ENCODE measurements at regions not wholly inside any gene's neighbourhood (a gene's known extent, or its start where the extent isn't known, plus 50 kb on each side); places are given as distances from the start of the nearest gene placed in this dataset.

DNA sequence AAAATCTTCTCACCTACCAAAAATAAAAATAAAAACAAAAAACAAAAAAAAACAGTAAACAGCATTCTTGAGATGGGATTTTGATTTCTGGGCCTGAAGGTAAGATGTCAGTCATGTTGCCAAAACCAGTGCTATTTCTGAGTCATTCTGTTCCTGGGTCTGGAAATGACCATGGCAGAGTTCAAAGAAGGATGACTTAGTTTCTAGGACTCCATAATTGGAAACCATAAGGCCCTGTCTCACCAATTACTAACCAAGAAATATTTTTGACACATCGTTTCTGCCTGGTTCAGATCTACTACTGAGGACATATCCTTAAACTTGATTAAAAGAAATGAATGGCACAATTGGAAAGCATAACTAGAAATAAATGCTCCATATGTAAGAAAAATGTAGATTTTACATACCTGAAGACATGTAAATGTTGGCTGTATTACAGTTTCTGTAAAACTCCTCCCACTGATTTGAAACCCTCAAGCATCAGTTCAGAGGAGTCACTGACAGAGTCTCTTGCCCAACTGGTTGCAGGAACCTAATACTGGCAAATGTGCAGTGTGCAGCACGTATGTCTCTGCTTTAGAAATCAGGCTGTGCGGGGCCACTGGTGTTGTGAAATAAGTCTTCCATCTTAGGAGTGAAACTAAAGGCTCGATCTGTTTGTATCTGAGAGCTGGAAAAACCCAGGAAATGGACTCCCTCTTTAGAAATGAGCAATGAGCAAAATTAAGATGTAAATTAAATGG lies 84.8 kb upstream of the EGR2 start:
- Histone ChIP-seq H3K27me3 (ENCODE audit: insufficient read depth, low read length) (no peaks in the 10 kb centered on the region), H3K27ac (ENCODE audit: low read length) (no peak overlapping the region), H3K4me3 (ENCODE audit: low read length) (no peak overlapping the region), H3K9ac (ENCODE audit: low read depth, low read length) (no peak overlapping the region), H3K36me3 (ENCODE audit: insufficient read depth, low read depth, low read length) (no peaks in the 10 kb centered on the region), H3K9me3 (ENCODE audit: insufficient read depth, low read depth, low read length) (no peaks in the 10 kb centered on the region), H3K4me1 (ENCODE audit: insufficient read depth, low read length) (peaks cover 4% of the 10 kb centered on the region; the same call in 1 of the 2 replicates)

DNA sequence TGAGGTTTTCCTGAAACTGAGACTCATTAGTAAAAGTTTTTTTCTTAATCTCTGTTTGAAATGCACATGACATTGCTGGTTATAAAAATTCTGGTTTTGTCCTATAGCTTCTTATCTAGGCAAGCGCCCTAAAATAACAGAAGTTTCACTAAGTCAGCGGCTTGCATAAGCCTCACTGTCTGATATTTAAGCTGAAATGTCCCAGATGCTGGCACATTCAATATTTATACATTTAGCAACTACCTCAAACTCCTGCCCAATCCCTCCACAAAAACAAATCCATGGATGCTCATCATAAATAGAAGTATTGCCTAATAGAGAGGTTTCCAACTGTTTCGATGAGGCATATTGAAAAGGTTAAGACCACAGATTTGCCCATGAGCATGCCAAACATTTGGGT lies 83.1 kb upstream of the EGR2 start:
- H3K9ac ChIP-seq (ENCODE audit: low read depth, low read length), result no peak overlapping the region
- no peaks in the 10 kb centered on the region for H3K36me3 ChIP-seq (ENCODE audit: insufficient read depth, low read depth, low read length)
- no peaks in the 10 kb centered on the region for H3K27me3 ChIP-seq (ENCODE audit: insufficient read depth, low read length)
- no peaks in the 10 kb centered on the region for H3K9me3 ChIP-seq (ENCODE audit: insufficient read depth, low read depth, low read length)
- H3K4me1 ChIP-seq (ENCODE audit: insufficient read depth, low read length), result peaks cover 4% of the 10 kb centered on the region; the same call in 1 of the 2 replicates
- H3K27ac ChIP-seq (ENCODE audit: low read length), result no peak overlapping the region
- no peak overlapping the region for H3K4me3 ChIP-seq (ENCODE audit: low read length)

DNA sequence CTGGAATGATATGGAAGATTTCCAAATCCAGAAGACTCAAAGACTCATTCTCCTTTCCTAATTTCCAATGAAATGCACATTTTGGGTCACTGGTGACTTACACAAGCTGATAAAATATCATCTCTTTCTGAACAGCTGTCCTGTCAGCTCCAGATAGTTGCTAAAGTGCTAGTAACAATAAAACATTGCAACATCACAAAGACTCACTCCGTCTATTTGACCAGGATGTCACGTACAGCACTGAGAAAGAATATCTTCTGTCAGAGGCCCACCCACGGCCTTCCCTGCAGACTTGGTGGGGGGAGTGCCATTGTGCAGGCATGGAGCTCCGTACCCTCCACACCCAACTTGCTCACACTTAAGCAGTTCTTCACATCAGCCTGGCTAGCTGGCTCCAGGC lies 78.9 kb upstream of the EGR2 start:
- H3K27ac ChIP-seq (ENCODE audit: low read length), result no peak overlapping the region
- no peaks in the 10 kb centered on the region for H3K27me3 ChIP-seq (ENCODE audit: insufficient read depth, low read length)
- H3K9me3 ChIP-seq (ENCODE audit: insufficient read depth, low read depth, low read length), result no peaks in the 10 kb centered on the region
- no peak overlapping the region for H3K4me3 ChIP-seq (ENCODE audit: low read length)
- peaks cover 2% of the 10 kb centered on the region; the same call in 1 of the 2 replicates for H3K4me1 ChIP-seq (ENCODE audit: insufficient read depth, low read length)
- no peak overlapping the region for H3K9ac ChIP-seq (ENCODE audit: low read depth, low read length)
- H3K36me3 ChIP-seq (ENCODE audit: insufficient read depth, low read depth, low read length), result no peaks in the 10 kb centered on the region

DNA sequence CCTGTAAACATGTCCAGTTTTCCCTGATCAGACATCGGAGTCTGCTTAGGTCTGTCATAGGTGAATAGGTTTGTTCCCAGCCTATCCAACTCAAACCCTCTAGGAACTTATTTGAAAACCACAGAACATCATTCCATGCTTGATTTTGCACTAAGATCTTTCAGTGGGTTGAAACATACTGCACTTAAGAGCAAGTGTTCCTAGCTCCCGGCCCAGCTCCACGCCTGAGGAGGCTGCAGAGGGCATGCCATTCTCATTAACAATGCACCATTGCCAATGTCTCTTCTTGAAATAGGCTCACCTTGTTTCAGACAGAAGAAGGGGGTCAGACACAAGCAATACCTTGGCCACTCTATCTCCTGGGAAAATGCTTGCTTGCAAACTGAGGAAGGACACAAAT lies 78.0 kb upstream of the EGR2 start:
- Histone ChIP-seq H3K27ac (ENCODE audit: low read length) (no peak overlapping the region), H3K4me1 (ENCODE audit: insufficient read depth, low read length) (no peaks in the 10 kb centered on the region), H3K4me3 (ENCODE audit: low read length) (no peak overlapping the region), H3K36me3 (ENCODE audit: insufficient read depth, low read depth, low read length) (no peaks in the 10 kb centered on the region), H3K9me3 (ENCODE audit: insufficient read depth, low read depth, low read length) (no peaks in the 10 kb centered on the region), H3K9ac (ENCODE audit: low read depth, low read length) (no peak overlapping the region), H3K27me3 (ENCODE audit: insufficient read depth, low read length) (no peaks in the 10 kb centered on the region)

DNA sequence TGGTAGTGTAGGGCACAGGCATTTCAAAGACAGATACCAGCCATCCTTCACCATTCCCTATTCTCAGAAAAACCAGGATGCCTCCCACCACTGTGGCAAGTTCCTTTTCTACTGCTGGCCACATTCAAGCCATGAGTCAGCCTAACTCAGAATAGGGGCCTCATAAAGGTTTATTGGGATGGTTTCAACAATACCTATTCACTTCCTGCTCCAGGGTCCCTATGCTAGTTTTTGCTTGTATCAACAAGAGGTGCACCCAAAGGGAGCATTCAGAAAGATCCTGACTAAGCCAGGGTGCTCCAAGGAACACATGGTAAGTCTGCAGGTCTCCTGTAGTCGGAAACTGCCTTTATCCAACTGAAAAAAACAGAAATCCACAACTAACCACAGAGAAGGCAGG lies 76.9 kb upstream of the EGR2 start:
- Histone ChIP-seq H3K9me3 (ENCODE audit: insufficient read depth, low read depth, low read length) (no peaks in the 10 kb centered on the region), H3K27me3 (ENCODE audit: insufficient read depth, low read length) (no peaks in the 10 kb centered on the region), H3K4me3 (ENCODE audit: low read length) (no peak overlapping the region), H3K36me3 (ENCODE audit: insufficient read depth, low read depth, low read length) (no peaks in the 10 kb centered on the region), H3K27ac (ENCODE audit: low read length) (no peak overlapping the region), H3K4me1 (ENCODE audit: insufficient read depth, low read length) (no peaks in the 10 kb centered on the region), H3K9ac (ENCODE audit: low read depth, low read length) (no peak overlapping the region)

DNA sequence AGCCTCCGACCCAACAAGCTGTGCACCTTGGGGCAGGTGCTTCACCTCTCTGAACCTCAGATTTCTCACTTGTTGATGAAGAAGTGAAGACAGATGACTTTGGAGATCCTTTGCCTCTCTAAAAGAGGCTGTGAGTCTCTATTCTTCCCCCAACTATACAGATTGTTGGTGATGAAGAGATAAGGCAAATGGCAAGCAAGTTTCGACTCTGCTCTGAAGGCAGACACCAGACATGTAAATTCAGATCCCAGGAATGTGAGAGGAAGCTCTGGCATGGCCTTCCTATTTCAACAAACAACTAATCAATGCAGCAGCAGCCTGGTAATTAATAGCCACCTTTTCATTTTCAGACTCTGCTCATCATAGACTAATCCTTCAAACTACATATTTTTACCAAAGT lies 74.2 kb upstream of the EGR2 start:
- Histone ChIP-seq H3K4me1 (ENCODE audit: insufficient read depth, low read length) (no peaks in the 10 kb centered on the region), H3K27ac (ENCODE audit: low read length) (no peak overlapping the region), H3K4me3 (ENCODE audit: low read length) (no peak overlapping the region), H3K9me3 (ENCODE audit: insufficient read depth, low read depth, low read length) (no peaks in the 10 kb centered on the region), H3K27me3 (ENCODE audit: insufficient read depth, low read length) (no peaks in the 10 kb centered on the region), H3K9ac (ENCODE audit: low read depth, low read length) (no peak overlapping the region), H3K36me3 (ENCODE audit: insufficient read depth, low read depth, low read length) (no peaks in the 10 kb centered on the region)

DNA sequence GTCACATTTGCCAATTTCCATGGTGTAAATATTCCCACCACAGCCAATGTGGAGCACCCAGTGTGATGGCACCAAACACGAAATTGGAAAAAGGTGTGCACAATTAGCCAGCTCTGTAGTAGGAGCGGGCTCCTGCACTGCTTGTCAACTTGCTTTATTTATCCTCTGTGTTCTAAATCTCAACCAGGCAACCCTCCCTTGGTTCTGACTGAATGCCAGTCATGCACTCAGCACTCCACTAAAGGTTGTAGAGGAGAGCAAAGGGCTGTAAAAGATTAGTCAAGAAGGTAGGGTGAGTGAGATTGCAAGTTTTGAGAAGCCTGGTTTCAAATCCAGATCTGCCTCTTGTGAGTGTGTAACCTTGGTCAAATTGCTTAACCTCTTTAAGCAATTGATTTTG lies 71.5 kb upstream of the EGR2 start:
- Histone ChIP-seq H3K27ac (ENCODE audit: low read length) (no peak overlapping the region), H3K27me3 (ENCODE audit: insufficient read depth, low read length) (no peaks in the 10 kb centered on the region)

DNA sequence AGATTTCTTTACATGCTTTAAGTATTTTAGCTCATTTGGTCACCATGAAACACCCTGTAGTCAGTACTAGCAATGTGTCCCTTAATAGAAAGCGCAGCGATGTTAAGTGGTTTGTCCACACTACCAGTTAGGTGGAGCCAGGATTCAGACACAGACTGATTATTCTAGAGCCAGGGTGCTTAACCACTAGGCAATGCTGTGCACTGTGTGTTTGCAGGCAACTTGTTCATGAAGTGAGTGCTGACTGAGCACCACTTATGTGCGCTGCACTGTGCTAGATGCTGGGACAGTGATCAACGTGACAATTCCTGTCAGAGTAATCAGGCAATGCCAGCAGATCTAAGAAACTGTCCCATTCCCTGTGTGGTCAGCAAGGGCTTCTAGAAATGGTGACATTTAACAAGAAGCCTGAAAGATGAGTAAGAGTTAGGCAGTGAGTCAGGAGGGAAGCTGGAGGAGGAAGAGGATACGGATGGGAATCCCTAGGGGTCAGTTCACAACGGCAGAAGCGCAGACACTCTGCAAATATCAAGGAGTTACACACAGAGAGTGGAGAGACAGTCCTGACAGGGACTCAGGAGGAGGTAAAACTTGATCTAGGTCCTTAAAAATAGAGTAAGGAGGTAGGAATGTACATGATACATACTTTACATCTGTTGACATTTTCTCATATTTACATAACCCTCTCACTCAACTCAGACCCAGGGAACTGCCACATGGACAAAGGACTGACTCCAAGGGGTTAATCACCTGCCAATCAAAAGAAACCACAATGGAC lies 69.7 kb upstream of the EGR2 start:
- H3K9ac ChIP-seq (ENCODE audit: low read depth, low read length), result no peak overlapping the region
- no peak overlapping the region for H3K4me3 ChIP-seq (ENCODE audit: low read length)
- H3K27ac ChIP-seq (ENCODE audit: low read length), result no peak overlapping the region
- H3K27me3 ChIP-seq (ENCODE audit: insufficient read depth, low read length), result no peaks in the 10 kb centered on the region
- H3K9me3 ChIP-seq (ENCODE audit: insufficient read depth, low read depth, low read length), result no peaks in the 10 kb centered on the region
- no peaks in the 10 kb centered on the region for H3K36me3 ChIP-seq (ENCODE audit: insufficient read depth, low read depth, low read length)
- no peaks in the 10 kb centered on the region for H3K4me1 ChIP-seq (ENCODE audit: insufficient read depth, low read length)

More for the DNA sequence above, 71.5 kb upstream of the EGR2 start:
- H3K4me3 ChIP-seq (ENCODE audit: low read length), result no peak overlapping the region
- H3K36me3 ChIP-seq (ENCODE audit: insufficient read depth, low read depth, low read length), result no peaks in the 10 kb centered on the region
- H3K9me3 ChIP-seq (ENCODE audit: insufficient read depth, low read depth, low read length), result no peaks in the 10 kb centered on the region
- no peaks in the 10 kb centered on the region for H3K4me1 ChIP-seq (ENCODE audit: insufficient read depth, low read length)
- H3K9ac ChIP-seq (ENCODE audit: low read depth, low read length), result no peak overlapping the region

DNA sequence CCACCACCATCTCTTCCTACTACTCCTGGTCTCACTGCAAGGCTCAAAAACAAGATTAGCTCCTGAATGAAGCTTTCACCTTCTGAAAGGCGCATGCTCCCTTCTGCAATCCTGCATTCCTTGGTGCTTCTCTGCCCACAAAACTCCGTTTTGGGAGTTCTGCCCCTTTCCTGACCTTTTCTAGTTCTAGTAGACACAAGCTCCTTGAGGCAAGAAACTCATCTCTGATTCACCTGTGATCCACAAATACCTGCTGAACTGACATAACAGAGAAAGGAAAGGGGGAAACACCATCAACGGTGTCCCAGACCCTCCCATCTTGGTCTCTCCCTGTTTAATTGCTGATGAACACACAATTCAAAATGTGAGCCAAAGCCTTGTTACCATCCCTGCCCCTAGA lies 64.0 kb upstream of the EGR2 start:
- no peaks in the 10 kb centered on the region for H3K9me3 ChIP-seq (ENCODE audit: insufficient read depth, low read depth, low read length)
- H3K27ac ChIP-seq (ENCODE audit: low read length), result no peak overlapping the region
- H3K4me3 ChIP-seq (ENCODE audit: low read length), result no peak overlapping the region
- H3K4me1 ChIP-seq (ENCODE audit: insufficient read depth, low read length), result 0 out of 2 replicates have a peak, but pooled peaks cover 4% of the 10 kb centered on the region
- H3K9ac ChIP-seq (ENCODE audit: low read depth, low read length), result no peak overlapping the region
- no peaks in the 10 kb centered on the region for H3K27me3 ChIP-seq (ENCODE audit: insufficient read depth, low read length)
- H3K36me3 ChIP-seq (ENCODE audit: insufficient read depth, low read depth, low read length), result no peaks in the 10 kb centered on the region

DNA sequence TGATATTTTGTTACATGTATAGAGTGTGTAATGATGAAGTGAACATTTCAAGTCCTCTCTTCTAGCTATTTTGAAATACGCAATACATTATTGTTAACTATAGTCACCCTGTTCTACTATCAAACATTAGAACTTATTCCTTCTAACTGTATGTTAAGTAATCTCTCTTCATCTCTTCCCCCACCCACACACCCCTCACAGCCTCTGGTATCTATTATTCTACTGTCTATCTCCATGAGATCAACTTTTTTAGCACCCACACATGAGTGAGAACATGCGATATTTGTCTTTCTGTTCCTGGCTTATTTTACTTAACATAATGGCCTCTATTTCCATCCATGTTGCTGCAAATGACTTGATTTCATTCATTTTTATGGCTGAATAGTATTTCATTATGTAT lies 57.7 kb upstream of the EGR2 start:
- Histone ChIP-seq H3K4me3 (ENCODE audit: low read length) (no peak overlapping the region), H3K4me1 (ENCODE audit: insufficient read depth, low read length) (peaks cover 10% of the 10 kb centered on the region; the same call in 1 of the 2 replicates), H3K9ac (ENCODE audit: low read depth, low read length) (no peak overlapping the region), H3K27me3 (ENCODE audit: insufficient read depth, low read length) (no peaks in the 10 kb centered on the region), H3K36me3 (ENCODE audit: insufficient read depth, low read depth, low read length) (no peaks in the 10 kb centered on the region), H3K27ac (ENCODE audit: low read length) (no peak overlapping the region), H3K9me3 (ENCODE audit: insufficient read depth, low read depth, low read length) (no peaks in the 10 kb centered on the region)

DNA sequence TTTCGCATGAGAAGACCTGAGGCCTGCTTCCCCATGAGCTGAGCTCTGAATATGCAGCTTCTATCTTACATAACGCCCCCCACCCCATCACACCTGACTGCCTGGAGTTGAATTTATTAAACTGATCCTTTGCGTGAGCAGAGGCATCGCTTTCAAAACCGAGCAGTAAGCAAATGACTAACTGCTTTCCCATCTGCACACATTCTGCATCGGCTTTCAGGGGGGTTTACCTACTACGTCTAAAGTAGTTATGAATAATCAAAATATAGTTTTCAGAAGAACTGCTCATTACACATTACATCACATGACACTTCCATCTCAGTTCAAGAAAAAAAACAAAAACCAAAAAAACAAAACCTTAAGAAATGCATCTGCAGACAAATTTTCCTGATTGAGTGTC lies 54.7 kb upstream of the EGR2 start:
- Histone ChIP-seq H3K27me3 (ENCODE audit: insufficient read depth, low read length) (no peaks in the 10 kb centered on the region), H3K9me3 (ENCODE audit: insufficient read depth, low read depth, low read length) (no peaks in the 10 kb centered on the region), H3K27ac (ENCODE audit: low read length) (no peak overlapping the region), H3K4me3 (ENCODE audit: low read length) (no peak overlapping the region), H3K36me3 (ENCODE audit: insufficient read depth, low read depth, low read length) (no peaks in the 10 kb centered on the region), H3K4me1 (ENCODE audit: insufficient read depth, low read length) (peaks cover 6% of the 10 kb centered on the region; the same call in 1 of the 2 replicates), H3K9ac (ENCODE audit: low read depth, low read length) (no peak overlapping the region)

DNA sequence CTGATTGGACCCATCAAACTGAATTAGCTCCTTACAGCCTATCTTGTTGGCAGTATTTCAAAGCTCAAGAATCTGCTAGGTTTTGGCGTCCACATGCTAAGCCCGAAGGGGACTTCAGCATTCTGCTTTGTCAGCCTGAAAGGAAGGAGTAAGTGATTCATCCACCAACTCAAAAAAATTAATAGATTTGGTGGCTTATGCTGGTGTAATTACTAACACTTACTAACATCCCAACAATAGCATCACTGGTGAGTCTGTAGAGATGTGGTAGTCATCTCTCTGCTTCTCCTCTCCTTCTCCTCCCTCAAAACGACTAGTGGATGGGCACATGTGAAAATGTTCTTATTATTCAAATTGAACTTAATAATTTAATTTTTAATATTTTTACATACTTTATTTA lies 53.8 kb upstream of the EGR2 start:
- H3K9ac ChIP-seq (ENCODE audit: low read depth, low read length), result no peak overlapping the region
- no peaks in the 10 kb centered on the region for H3K36me3 ChIP-seq (ENCODE audit: insufficient read depth, low read depth, low read length)
- no peaks in the 10 kb centered on the region for H3K9me3 ChIP-seq (ENCODE audit: insufficient read depth, low read depth, low read length)
- H3K27ac ChIP-seq (ENCODE audit: low read length), result no peak overlapping the region
- H3K4me3 ChIP-seq (ENCODE audit: low read length), result no peak overlapping the region
- H3K4me1 ChIP-seq (ENCODE audit: insufficient read depth, low read length), result peaks cover 6% of the 10 kb centered on the region; the same call in 1 of the 2 replicates
- H3K27me3 ChIP-seq (ENCODE audit: insufficient read depth, low read length), result no peaks in the 10 kb centered on the region

Measured in iPS-20b (cell line).